ENCODE measurements at regions not wholly inside any gene's neighbourhood (a gene's known extent, or its start where the extent isn't known, plus 50 kb on each side); places are given as distances from the start of the nearest gene placed in this dataset.

DNA sequence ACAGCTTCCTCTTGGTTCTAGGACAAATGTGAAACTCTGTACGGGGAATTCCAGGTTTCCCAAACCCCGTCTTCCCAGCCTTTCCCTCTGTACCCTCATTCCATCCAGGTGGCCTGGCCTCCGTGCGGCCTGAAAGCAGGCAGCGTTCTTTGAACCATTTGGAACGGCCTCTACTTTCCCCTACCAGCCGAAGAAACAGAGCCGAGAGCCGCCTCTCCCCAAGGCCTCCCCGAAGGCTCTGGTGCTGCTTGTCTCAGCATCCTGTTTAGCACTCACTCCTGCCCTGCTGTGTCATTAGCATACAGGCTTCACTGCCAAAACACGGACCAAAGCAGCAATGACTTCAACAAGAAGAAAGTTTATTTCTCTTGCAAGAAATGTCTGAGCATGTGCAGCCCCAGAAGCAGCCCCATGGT, 137.7 kb downstream of the HSD17B3 start:
- no peak overlapping the region for H3K27ac ChIP-seq
- TF ChIP-seq, protein P1, sequence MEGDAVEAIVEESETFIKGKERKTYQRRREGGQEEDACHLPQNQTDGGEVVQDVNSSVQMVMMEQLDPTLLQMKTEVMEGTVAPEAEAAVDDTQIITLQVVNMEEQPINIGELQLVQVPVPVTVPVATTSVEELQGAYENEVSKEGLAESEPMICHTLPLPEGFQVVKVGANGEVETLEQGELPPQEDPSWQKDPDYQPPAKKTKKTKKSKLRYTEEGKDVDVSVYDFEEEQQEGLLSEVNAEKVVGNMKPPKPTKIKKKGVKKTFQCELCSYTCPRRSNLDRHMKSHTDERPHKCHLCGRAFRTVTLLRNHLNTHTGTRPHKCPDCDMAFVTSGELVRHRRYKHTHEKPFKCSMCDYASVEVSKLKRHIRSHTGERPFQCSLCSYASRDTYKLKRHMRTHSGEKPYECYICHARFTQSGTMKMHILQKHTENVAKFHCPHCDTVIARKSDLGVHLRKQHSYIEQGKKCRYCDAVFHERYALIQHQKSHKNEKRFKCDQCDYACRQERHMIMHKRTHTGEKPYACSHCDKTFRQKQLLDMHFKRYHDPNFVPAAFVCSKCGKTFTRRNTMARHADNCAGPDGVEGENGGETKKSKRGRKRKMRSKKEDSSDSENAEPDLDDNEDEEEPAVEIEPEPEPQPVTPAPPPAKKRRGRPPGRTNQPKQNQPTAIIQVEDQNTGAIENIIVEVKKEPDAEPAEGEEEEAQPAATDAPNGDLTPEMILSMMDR (conservative IDR thresholded peaks at IDR 0.05): no peak

GRCh38 chr9:96163712-96164111, 138.3 kb downstream of the HSD17B3 start:
- TF ChIP-seq, protein P1 (conservative IDR thresholded peaks at IDR 0.05): no peak

GRCh38 chr9:96163161-96163560, 138.8 kb downstream of the HSD17B3 start:
- H3K27ac ChIP-seq: no peak overlapping the region
- TF ChIP-seq, protein P1 (conservative IDR thresholded peaks at IDR 0.05): no peak

More at GRCh38 chr9:96163712-96164111, 138.3 kb downstream of the HSD17B3 start:
- H3K27ac ChIP-seq: no peak overlapping the region

- H3K27ac ChIP-seq: no peak overlapping the region
- TF ChIP-seq, protein P1 (conservative IDR thresholded peaks at IDR 0.05): no peak
These were observed 140.2 kb downstream of the HSD17B3 start for GRCh38 chr9:96161819-96162218.

DNA sequence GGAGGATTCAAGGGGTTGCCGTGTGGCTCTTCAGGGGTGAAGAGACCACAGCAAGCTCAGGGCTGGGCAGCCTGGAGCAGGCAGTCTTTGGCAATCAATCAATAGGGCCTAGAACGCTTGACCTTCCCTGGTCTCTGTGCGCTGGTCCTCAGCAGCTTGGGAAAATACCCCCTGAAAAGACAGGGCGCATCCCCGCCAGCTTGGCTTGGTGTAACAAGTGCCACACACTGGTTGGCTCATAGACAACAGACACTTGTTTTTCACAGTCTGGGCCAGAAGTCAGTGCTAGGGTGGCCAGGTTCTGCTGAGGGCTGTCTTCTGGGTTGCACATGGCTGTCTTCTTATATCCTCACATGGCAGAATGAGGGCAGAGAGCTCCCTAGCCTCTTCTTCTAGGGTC, 141.1 kb downstream of the HSD17B3 start:
- TF ChIP-seq, protein P1 (conservative IDR thresholded peaks at IDR 0.05): no peak
- H3K27ac ChIP-seq: no peak overlapping the region

DNA sequence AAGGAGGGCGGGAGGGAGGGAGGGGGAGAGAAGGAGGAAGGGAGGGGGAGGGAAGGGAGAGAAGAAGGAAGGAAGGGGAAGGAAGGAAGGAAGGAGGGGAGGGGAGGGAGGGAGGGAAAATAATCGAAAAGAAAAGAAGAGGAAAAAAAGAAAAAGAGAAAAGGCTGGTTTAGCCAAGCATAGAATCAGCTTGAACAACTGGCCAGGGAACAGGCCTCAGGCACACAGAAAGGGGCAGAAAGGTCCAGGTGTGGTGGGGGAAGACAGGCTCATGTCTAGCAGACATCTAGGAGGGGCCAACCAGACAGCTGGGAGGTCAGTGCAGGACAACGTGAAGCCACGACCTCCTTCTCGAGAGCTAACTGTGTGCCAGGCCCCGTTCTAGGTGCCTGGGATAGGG, 141.8 kb downstream of the HSD17B3 start:
- TF ChIP-seq, protein P1 (conservative IDR thresholded peaks at IDR 0.05): no peak
- H3K27ac ChIP-seq: no peak overlapping the region

DNA sequence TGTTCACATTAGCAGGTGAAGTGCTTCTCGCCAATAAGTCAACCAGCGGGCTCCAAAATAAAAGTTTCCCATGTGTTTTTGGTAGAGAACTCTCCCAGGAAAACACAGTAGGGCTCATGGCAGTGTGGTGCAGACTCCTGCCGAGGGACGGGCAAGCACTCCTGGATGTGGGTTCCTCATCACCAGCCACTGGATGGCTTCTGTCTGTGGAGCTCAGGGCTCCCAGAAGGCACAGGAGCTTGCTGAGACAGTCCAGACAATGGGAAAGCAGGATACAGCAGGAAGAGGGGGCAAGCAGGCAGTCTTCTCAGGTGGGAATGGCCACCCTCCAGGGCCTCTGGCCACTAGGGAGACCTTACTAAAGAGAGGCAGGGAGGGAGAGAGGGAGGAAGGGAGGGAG, 142.4 kb downstream of the HSD17B3 start:
- TF ChIP-seq, protein P1 (conservative IDR thresholded peaks at IDR 0.05): no peak
- H3K27ac ChIP-seq: no peak overlapping the region
